Stimulated activated CD4-positive, alpha-beta T cell treated with anti-CD3 and anti-CD28 coated beads, Interleukin-2, amount 100 ng/mL, for 4 hours (primary cell): ENCODE measurements at regions not wholly inside any gene's neighbourhood (a gene's known extent, or its start where the extent isn't known, plus 50 kb on each side); places are given as distances from the start of the nearest gene placed in this dataset.
"Not testable (repeated sequence)": the region's sequence is repeated elsewhere in the genome, so short reads cannot be mapped to it uniquely, and the experiment has no call there.

Experiments
- DNase-seq: peaks from one replicate; pipeline ENCODE4 v3.0.0-alpha.2; 2020; ENCODE audit warnings: low read depth

DNA sequence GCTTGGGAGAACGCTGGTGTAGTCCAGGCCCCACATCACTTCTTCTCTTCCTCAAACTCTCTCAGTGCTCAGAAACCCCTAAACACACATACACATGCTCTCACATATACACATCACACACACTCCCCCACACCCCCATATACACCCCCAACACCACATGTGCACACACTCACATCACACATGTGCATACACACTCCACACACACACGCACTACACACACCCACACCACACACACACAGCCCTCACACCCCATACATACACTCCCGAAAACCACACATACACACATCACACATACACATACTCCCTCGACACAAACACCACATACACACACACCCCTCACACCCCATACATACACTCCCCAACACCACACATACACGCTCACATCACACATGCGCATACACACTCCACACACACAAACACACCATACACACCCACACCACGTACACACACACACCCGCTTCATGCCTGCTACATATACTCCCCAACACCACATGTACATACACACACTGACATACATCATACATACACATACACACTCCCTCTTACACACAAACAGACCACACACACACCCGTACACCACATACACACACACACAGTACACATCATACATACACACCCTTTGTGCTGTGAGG is 110.3 kb upstream of the TMEM170B start:
- DNase-seq = no peak

DNA sequence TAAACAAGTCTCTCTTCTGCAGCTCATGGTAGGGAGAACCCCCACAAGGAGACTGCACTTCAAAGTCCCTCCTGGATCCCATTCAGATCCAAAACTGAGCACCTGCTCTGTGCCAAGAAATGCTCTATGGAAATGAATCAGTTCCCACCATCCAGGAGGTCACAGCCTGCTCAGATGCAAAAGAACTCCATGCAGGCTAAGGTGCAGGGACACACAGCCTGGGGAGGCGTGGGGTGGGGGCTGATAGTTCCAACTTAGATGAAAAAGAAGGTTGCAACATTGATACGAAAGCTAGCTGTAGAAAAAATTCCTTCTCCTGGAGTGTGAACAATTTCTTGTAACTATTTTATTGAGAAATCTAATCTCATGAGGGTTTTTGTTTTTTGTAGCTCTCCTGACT is 111.0 kb upstream of the TMEM170B start:
- DNase-seq = no peak

DNA sequence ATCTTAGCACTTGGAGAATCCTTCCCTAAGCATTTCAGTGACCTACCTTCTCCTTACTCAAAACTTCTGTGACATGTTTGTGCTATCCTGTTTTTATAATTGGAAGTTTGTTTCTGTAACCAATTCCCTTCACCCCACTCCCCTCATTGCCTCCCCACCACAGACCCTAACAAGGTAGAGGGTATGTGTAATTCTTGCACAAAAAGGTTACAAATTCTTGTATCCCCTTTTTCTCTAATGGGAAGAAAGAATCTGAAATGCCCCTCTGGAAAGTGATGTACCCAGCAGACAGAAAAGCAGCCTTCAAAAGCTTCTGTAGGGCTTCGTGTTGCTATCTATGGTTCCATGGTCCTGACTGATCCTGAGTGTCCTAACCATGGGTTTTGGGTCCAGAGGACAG is 111.7 kb upstream of the TMEM170B start:
- no peak for DNase-seq

DNA sequence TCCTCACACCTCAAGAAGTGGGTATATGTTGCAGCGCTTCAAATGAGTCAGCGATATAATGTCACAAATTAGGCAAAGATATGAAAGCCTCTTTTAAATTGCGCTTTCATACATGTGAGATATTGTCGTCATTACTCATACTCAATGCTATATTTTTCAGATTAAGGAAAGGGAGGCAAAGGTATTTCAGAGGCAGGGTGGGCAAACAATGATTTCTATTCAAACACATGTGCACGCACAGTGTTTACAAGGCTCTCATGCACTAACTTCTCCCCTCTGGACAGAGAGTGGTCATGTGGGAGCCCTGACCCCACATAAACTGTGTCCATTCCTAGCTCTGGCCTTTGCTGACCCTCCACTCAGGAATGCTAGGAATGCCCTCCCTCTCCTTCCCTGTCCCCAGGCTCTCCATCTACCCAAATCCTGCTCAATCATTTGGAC is 112.1 kb upstream of the TMEM170B start:
- DNase-seq = no peak

DNA sequence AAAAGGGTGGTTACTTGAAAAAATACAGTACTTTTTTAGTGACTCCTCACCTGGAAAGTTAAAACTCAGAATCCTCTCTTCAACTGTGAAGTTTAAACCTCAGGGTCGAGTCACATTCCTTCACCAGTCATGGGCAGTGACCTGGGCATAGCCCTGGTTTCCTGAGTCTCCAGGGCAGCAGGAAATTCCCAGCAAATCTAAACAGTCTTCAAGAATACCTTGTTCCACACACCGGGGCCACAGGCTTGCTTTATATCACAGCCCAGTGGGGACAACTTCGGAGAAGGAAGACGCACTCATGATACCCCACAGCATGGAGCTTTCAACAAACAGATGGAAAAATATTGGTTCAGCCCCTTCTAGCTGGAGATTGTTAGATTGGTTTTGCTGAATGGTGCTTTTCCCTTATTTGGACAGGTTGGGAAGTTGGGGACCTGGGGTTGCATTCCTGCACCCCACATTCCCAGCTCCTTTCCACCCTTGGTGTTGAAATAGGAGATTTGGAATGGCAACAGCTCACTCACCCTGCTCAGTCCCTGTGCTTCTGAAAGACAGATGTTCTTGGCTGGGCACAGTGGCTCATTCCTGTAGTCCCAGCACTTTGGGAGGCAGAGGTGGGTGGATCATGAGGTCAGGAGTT is 113.0 kb upstream of the TMEM170B start:
- DNase-seq = no peak

DNA sequence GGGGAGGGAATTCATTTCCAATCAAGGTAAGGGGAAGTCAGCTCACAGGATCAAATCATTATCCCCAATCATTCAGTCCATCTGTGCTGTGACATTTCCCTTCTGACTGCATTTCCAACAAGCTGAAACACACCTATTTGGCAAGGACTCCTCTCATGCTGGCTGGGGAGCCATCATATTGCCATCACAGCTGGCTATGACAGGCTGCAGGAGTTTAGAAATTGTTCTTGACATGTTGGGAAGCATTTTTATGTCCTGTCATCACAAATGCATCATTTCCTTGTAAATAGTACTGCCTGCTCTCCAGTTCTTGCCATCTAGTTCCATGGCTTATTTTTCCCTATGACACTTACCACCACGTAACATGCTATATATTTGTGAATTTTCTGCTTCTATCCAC is 113.9 kb upstream of the TMEM170B start:
- no peak for DNase-seq

DNA sequence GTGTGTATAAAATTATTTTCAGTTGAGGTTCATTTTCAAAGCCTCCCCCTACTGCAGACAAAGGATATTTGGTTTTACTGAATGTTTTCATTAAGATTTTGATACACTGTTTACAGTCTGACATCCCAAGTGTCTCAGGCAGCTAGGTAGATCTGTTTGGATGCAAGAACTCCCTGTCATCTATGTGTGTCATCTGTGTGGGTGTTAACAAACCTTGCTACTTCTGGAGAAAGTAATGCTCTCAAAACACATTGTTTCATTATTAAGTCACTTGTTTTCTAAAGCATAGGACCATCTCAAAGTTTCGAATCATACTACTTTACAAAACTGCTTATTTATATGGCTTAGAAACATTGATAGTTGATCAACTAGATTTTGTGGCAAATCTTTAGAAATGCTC is 114.5 kb upstream of the TMEM170B start:
- DNase-seq = no peak

DNA sequence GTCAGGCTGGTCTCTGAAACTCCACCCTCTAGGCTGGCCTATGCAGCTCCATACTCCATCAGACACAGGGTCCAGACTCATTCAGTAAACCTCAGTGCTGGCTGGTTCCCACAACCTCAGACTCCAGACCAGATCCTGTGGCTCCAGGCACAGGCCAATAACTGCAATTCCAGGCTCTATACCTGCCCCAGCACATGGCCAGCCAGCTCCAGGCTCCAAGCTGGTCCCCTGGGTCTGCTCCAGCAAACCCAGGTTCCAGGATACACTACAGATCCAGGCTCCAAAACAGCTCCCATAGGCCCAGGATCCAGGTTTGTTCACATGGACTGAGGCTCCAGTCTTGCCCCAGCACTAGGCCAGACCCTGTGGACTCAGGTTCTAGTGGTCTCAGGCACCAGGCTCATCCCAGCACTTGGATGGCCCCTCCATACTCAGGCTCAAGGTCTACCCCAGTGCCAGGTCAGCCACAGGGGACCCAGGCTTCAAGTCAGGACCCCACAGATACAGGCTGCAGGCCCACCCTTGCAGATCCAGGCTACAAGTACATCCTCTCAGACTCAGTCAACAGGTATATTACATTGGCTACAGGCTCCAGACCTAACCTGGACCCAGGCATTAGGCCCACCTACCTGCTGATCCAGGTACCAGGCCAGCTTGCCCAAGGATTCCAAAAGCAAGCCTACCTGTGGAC is 117.6 kb upstream of the TMEM170B start:
- DNase-seq = no peak

DNA sequence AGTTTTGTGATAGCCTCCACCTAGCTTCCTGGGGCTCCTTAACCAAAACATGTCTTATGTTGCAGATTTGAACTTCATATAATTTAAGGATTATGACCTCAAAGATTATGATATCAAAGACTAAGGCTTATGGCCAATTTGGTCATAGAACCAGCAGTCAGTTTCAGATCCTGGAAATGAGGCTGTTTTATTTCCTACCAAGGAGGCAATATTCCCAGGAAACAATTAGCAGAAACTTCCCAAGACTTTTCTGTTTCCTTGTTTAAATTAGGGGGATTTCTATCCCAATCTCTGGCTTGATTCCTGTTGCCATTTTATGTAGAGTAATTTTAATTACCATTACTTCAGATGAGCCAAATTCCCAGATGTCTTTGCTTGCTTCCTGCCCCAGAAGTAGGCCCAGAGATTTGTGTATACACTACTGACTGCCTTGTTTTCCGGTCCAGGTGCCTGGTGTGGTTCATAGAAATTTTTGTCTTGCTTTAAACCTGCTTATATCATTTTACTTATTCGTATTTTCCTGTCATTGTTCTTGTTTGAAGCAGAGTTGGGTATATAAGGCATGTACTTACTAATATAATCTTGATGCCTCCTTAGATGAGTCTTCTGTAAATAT is 119.2 kb upstream of the TMEM170B start:
- DNase-seq = no peak

DNA sequence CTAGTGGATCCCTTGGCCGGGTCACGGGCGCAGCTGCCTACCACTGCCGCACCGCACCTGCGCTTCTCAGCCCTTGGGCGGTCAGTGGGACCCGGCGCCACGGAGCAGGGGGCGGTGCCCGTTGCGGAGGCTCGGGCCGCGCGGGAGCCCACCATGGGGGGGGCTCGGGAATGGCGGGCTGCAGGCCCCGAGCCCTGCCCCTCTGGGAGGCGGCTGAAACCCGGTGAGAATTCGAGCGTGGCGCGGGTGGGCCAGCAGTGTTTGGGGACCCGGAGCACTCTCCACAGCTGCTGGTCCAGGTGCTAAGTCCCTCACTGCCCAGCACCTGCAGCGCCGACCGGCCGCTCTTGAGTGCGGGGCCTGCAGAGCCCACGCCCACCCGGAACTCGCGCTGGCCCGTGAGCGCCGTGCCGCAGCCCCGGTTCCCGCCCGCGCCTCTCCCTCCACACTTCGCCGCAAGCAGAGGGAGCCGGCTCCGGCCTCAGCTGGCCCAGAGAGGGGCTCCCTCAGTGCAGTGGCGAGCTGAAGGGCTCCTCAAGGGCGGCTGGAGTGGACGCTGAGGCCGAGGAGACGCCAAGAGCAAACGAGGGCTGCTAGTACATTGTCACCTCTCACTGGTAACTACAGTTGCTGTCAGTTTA is 120.5 kb upstream of the TMEM170B start:
- DNase-seq = no peak

DNA sequence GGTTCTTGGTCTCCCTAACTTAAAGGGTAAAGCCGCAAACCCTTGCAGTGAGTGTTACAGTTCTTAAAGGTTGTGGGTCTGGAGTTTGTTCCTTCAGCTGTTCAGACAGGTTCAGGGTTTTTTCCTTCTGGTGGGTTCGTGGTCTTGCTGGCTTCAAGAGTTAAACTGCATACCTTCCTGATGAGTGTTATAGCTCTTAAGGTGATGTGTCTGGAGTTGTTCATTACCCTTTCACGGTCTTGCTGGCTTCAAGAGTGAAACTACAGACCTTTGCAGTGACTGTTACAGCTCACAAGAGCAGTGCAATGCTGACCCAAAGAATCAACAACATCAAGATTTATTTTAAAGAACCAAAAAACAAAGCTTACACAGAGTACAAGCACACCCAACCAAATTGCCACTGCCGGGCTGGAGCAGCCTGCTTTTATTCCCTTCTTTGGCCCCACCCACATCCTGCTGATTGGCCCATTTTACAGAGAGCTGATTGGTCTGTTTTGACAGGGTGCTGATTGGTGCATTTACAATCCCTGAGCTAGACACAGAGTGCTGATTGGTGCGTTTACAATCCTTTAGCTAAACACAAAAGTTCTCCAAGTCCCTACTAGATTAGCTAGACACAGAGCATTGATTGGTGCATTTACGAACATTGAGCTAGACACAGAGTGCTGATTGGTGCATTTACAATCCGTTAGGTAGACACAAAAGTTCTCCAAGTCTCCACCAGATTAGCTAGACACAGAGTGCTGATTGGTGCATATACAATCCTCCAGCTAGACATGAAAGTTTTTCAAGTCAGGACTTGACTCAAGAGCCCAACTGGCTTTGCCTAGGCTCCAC is 121.2 kb upstream of the TMEM170B start:
- DNase-seq = not testable (repeated sequence)

DNA sequence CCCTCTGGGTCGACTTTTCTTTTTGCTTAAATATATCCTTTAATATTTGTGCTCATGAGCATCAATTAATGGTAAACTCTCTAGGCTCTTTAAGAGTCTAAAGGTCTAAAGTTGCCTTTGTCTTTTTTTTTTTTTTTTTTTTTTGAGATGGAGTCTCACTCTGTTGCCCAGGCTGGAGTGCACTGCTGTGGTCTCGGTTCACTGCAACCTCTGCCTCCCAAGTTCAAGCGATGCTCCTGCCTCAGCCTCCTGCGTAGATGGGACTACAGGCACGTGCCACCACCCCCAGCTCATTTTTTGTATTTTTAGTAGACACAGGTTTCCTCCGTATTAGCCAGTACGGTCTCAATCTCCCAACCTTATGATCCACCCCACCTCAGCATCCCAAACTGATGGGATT is 122.0 kb upstream of the TMEM170B start:
- no peak for DNase-seq

DNA sequence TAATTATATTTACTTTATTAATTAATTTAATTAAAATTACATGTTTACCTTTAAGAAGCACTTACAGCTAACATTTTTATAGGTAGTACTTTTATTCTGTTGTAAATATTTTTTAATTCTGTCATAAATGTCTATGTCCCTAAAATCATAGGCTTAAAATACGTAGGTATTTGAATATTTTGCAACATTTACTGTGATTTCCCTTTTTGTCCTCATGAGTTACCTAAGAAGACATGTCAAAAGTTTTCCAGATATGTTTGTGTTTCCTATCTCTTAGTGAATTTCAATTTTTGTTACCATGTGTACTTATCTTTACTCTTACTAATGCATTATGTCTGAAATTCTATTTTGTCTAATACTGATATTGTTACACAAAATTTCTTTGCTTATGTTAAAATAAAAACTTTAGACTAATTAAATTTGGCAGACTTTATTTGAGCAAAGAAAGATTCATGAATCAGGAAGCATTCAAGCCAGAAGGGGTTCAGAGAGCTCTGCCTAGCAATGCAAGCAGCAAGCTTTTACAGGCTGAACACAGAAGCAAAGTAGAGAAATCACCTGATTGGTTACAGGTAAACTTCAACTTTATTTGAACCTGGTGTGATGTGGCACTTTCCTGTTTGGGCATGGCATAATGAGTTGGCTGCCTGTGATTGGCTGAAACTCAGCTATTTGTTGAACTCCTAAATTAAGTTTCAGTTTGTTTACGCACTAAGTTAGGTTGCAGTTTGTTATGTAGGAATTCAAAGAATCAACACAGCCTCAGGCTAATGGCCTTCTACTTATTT is 123.2 kb upstream of the TMEM170B start:
- peak; percentile 32 for DNase-seq

DNA sequence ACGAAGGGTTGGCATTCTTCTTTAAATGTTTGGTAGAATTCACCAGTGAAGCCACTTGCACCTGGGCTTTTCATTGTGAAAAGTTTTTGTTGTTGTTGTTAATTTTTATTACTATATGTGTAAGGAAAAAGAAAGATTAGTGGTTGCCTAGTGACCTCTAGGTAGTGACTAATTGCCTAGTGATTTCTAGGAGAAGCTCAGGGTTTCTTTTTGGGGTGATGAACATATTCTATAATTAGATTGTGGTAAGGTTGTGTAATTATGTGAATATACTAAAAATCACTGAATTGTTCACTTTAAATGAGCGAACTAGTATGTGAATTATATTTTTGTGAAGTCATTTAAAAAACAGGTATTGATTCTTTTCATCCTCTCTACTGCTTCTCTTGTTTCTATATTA is 123.8 kb upstream of the TMEM170B start:
- no peak for DNase-seq

DNA sequence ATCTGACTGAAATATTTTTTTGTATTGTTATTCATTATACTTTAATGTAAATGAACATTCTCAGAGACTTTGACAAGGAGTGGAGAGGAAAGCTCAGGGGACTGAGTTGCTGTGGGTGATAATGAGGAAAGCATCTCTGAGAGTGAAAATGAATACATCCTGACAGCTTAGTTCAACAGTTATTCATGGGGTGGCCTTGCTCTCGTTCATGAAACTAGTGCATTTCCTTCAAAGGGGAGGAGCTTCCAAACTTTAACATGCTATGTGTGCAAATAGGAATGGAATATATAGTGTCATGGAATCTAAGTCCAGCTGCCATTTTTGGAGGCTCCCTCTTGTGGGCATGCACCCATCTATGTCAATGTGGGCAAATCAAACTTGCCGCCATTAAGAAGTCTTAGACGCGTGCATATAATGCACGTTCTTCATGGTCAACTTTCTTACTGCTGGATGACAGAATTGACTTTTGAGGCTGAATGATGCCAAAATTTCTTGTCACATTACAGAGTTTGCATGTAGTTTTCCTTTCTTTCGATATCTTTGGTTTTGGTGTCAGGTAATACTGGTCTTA is 124.3 kb upstream of the TMEM170B start:
- DNase-seq = no peak

DNA sequence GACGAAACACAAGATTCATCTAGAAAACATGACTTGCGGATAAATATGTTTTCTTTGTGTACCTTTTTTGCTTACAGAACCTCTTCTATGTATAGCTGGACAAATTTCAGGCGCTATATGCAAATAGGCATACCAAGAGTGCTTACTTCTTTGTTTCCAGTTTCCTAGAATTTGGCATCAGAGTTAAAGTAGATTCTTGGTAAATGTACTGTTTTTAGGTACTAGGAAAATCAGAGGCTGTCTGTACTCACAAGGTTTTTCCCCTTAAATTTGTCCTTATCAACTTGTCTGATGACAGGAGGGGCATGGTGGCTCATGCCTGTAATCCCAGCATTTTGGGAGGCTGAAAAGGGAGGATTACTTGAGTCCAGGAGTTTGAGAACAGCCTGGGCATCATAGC is 124.9 kb upstream of the TMEM170B start:
- DNase-seq = no peak

DNA sequence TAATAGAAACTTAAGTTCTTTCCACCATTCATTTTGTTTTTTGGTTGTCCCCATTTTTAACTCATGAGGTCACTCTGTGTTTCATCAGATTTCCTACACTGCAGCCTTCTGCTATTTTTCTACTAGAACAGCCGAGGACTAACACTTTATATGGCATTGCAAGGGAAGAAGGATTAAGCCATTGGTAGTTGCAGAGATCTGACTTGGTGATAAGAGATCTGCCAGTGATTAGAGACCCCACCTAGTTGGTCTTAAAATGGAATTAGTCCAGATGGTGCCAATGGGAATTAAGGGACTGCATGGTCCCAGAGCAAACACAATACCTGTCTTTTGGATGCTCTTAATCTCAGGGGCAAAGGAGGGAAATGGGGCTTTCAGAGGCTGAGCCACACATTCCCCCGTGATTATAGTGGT is 125.5 kb upstream of the TMEM170B start:
- no peak for DNase-seq

DNA sequence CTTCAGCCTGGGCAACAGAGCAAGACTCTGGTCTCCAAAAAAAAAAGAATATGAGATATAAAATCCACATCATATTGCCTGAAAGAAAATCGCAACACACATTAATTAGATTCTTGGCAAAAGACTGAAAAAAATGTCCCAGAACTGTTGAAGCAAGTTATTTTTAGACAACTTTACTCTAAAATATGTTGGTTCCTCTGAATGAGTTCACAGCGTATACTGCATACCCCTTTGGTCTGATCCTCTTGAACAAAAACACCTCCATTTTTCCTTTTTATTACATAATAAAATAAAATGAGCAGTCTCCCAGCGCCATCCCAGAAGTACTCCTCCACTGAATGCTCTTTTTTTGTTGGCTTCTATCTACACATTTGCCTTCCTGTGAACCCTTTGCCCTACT is 126.0 kb upstream of the TMEM170B start:
- DNase-seq = no peak

DNA sequence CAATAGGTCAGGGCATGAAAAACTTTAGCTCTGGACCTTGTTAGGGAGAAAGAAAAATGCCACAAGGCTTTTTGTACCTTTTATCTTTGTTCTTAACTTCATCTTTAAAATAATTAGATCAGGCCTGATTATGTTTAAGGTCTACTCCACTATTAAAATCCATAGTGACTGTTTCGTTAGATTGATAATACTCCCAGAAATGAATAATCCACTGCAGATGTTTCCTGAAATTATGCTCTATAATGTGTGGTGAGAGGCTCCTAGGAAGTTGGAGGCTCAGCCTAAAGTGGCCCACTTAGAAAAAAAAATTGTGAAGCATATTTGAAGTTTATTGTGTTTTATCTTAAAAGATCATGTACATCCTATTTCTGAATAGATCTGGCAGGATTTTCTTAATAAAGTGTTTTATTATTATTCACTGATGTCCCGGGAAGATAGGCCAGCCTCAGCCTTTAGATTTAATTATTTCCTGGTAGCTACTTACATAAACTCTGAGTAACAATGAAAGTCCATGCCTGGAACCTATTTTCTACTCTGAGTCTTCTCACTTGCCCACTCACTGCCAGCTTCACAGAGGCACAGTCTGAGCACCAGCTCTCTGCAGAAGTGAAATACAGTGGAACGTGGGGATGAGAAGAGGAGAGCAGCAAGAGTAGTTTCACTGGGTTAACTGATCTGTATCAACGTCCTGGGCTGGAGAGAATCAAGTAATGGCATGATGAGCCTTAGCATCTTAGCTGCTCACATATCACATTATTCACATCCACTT is 126.8 kb upstream of the TMEM170B start:
- no peak for DNase-seq

DNA sequence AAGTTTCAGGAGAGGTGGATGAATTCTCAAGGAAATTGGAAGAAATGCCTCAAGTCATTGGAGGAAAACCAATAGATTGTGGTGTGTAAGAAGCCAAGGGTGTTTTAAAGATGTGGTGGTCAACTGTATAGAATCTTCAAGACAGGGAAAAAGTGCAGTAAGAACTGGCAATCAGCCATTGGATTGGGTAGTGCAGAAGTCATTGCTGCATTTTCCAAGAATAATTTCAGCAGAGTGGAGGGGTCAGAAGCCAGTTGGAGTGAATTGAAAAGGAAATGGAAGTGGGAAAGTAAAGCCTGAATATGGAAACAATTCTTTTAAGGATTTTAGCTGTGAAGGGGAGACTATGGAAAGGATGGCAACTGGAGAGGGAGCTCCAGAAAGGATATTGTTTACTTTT is 128.2 kb upstream of the TMEM170B start:
- no peak for DNase-seq
